ENCODE measurements at regions not wholly inside any gene's neighbourhood (a gene's known extent, or its start where the extent isn't known, plus 50 kb on each side); places are given as distances from the start of the nearest gene placed in this dataset.
A peak's percentile ranks its signal among the peaks of the same experiment; 100 is the strongest.

DNA sequence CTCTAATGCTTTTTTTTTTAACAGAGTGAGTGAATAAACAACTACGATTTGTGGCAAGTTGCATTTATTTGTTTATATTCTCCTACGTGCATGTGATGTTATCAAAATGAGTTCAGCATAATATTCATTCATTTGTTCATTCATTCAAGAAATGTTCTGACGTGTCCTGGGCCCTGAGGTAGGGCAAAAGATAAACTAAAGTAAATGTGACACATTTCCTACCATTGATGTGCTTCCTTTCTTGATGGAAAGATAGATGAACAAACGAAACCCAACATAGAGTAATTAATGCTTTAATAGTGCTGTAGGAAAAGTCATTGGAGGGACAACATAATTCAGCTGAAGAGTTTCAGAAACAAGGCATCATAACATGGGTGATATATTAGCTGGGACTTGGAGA, 261.5 kb upstream of the KCNMB2 start:
- TF ChIP-seq, protein P1, sequence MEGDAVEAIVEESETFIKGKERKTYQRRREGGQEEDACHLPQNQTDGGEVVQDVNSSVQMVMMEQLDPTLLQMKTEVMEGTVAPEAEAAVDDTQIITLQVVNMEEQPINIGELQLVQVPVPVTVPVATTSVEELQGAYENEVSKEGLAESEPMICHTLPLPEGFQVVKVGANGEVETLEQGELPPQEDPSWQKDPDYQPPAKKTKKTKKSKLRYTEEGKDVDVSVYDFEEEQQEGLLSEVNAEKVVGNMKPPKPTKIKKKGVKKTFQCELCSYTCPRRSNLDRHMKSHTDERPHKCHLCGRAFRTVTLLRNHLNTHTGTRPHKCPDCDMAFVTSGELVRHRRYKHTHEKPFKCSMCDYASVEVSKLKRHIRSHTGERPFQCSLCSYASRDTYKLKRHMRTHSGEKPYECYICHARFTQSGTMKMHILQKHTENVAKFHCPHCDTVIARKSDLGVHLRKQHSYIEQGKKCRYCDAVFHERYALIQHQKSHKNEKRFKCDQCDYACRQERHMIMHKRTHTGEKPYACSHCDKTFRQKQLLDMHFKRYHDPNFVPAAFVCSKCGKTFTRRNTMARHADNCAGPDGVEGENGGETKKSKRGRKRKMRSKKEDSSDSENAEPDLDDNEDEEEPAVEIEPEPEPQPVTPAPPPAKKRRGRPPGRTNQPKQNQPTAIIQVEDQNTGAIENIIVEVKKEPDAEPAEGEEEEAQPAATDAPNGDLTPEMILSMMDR (IDR thresholded peaks at IDR 0.05; ENCODE audit: extremely low read depth in 1 of 2, insufficient read depth in 1 of 2, low read depth in 1 of 2, low read length in 2 of 2): no peak
- TF ChIP-seq POLR2A (IDR thresholded peaks at IDR 0.05; ENCODE audit: low read depth, low read length): no peak
- no peak for TF ChIP-seq EZH2 (IDR thresholded peaks at IDR 0.05; ENCODE audit: borderline replicate concordance, low read depth, low read length, severe bottlenecking)
- TF ChIP-seq POLR2AphosphoS5 (IDR thresholded peaks at IDR 0.05; ENCODE audit: insufficient read depth, low read depth, low read length): no peak
- TF ChIP-seq, protein P2, sequence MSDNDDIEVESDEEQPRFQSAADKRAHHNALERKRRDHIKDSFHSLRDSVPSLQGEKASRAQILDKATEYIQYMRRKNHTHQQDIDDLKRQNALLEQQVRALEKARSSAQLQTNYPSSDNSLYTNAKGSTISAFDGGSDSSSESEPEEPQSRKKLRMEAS (IDR thresholded peaks at IDR 0.05; ENCODE audit: insufficient read depth, insufficient read length): no peak
- peak; percentile 65 for TF ChIP-seq JUN (IDR thresholded peaks at IDR 0.05; ENCODE audit: borderline replicate concordance, insufficient read depth, insufficient read length, low read depth)
- TF ChIP-seq GATA2 (IDR thresholded peaks at IDR 0.05; ENCODE audit: insufficient read depth, insufficient read length, low read depth, low read length): peak; percentile 90
- no peak for TF ChIP-seq MYC (IDR thresholded peaks at IDR 0.05; ENCODE audit: low read depth, low read length)
